ENCODE measurements at regions not wholly inside any gene's neighbourhood (a gene's known extent, or its start where the extent isn't known, plus 50 kb on each side); places are given as distances from the start of the nearest gene placed in this dataset.

DNA sequence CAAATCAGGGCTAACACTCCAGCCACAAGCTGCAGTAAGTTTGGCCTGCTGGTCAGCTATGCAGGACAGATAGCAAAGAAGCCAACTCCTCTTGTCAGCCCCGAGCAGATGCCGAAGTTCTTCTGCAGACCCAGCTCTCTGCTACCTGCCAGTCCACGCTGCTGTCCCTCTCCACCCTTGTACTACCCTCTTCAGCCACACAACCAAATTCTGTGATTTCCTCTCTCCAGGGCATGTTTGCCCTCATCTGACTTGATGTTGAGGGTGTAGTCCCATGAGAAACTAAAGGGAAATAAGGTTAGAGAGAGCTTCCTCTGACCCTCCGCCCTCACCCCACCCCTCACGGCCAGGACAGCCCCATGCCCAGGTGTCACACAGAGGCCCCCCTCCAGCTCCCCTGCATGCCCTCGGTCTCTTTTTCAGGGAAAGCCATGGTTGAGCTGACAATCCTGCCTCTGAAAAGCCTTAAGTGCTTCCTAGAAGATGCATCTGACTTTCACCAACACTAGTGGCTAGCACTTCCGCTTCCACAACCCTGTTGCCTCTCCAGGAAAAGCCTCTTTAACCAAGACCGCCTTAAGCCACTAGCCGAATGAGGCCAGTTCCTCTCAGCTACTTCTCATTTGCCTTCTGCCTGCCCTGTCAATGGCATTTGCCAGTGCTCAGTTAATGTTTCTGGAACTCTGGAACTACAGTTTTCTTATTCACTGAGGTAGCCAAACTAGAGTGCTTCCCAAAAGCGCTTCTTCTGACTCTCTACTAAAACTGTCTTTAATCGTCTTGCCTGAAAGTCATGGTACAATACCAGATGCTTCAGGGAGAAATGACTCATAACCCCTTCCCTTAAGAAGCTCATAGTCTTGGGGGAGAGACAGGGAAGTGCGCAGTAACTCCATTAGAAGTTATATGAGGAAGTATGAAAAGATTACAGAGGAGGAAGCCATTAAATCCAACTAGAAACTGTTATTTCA is 300.4 kb upstream of the STT3B start:
- no peak for DNase-seq

DNA sequence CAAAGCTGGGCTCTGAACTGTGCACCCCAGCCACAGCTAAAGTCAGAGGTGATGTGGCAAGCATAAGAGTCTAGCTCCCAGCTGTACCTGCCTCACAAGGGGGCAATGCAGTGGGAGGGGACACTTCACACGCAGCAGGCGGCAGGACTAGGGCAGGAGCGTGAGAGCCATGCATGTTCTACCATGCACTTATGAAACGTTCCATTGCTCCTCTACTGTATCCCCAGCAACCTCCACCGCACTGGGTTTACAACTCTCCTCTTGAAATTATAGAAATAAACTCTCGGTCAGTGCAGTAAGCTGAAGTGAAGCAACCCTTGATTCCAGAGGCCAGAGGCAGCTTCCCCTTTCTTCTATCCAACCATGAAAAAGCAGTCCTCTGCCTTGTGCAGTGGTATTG is 298.6 kb upstream of the STT3B start:
- no peak for DNase-seq

DNA sequence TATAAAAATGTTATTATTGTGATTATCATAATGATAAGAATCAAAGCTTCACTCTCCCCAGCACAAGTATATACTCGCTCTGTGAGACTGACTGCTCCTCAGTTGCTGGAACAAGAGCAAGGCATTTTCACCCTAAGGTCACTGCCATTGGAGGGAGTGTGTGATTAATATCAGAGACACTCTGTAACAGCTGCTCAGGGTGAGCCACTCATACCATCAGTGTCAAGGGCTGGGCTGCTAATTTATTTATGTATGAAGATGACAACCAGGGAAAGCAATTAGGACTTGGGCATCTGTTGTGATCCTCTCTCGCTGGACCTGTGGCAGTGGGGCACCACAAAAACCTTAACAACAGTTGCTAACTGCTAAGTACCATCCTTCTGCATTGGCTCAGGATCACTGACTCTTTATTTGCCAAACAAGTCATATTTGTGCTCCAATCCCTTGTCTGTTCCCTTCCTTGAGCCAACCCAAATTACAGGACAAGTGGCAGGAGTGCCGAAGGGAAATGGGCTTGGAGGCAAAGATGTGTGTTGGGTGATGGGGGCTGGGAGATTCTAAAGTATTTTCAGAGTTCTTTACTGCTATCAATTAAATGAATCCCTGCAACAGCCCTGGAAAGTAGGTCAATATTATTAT is 297.5 kb upstream of the STT3B start:
- DNase-seq = no peak

DNA sequence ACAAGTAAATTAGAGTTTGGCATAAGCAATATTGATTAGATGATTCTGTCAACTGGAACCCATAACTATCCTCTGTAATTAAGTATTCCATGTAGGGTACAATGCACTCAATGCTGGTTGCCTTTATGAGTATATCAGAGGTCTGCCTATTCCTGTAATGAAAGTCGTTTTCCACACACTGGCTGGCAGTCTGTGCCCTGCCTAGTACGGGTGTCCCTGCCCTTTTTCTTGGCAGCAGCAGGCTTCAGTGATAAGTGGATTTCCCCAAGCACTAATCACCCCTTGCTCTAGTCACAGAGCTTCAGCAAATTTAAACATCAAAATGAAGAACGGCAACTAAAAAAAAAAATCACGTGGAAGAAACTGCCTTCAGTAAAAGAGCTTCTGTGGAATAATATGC is 294.8 kb upstream of the STT3B start:
- no peak for DNase-seq

DNA sequence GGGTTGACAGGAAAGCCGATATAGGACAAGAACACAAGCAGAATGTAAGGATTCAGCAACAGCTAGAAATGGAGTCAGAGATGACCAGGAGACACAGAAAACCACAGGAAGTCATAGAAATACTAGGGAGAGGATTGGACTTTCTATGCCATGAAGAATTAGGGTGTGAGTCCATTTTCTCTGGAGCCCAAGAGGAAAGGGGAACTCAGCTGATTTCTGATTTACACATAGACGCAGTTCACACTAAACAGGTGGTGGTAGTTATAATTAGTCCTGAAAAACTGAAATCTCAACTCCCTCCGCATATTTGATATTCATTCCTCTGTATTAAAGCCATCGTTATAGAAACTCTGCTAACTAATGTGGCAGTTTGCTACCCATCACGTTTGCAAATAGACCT is 292.7 kb upstream of the STT3B start:
- no peak for DNase-seq

DNA sequence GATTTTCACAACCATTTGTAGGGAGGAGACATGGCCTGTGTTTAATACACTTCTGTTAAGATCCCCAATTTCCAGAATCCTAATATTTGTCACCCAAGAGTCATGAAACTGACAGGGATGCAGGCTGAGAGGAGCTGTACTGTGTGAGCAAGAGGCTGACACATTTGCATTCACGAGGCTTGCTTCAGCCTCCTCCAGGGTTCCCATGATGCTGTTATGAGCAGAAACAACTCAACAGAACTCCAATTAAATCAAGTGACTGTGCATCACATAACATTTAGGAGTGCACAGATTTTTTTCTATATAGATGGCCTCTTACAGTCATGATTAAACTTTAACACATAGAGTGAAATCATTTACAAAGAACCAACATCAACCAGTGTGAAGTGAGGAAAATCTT is 292.3 kb upstream of the STT3B start:
- no peak for DNase-seq

DNA sequence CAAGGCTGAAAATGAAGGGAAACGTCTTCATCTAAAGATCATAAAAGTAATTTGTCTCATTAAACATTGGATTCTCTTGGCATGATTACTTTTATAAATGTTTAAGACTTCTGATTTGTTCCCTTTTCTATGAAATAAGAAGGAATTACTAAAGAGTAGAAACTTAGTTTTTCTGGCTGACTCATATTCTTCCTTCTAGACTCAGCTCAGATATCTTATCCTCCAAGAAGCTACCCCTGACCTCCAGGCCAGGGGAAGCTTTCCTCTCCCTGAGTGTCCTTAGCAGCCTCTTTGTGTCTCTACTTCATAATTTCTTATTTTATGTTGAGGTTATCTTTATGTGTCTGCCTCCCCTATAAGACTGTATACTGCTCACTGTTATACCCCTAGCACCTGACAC is 291.9 kb upstream of the STT3B start:
- no peak for DNase-seq

DNA sequence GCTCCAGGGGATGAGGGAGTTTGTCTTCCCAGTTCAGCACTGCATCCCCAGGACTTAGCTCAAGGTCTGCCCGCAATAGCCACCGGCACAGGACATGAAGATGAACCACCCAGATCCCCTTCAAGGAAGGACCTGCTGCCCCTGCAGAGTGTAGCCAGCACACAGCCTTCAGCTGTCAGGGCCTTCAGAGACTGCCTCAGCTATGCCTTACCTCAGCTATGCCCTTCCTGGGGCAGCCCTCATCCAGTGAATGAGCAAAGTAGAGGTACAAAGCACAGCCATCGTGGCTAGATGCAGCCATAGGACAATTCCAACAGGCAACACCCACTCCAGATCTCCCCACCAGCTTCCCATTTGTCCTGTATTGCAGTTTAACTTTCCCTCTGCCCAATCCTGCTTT is 291.2 kb upstream of the STT3B start:
- DNase-seq = no peak

DNA sequence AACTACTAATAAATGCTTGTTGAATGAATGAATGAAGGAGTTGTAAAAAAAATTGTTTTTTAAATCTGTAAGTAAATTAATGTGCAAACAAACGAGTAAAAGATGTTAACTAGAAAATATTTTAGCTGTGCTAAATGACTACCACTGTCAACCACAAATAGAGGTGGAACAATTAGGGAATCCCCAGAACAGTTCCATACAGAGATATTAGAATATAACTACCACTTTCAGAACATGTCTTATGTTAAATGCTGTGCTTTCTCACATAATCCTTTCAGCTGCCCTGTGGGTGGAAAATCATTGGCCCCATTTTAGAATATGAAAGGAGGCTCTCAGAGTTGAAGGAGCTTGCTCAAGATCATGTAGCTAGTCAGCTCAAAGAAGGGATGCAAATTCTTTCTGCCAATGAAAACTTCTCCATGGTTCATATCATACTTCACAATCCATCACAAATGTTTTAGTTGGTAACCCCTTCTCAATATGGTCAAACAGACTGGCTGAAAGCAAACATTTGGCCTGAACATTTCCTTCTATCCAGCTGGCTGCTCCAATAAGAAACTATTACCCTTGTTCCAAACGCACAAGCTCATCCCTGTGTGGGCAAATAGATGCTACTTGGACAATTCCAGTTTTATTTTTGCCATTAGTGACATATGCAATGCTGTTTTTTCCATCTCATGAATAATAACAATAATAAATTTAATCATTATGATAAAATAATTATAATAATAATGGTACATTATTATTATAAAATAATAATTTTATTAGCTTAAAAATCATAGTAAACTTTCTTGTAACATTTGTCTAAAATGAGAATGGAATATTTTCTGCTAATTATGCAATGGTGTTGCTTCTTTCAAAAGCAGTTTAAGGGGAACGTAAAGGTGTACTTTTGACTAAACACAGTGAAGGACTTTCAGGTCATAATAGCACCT is 290.4 kb upstream of the STT3B start:
- DNase-seq = no peak

DNA sequence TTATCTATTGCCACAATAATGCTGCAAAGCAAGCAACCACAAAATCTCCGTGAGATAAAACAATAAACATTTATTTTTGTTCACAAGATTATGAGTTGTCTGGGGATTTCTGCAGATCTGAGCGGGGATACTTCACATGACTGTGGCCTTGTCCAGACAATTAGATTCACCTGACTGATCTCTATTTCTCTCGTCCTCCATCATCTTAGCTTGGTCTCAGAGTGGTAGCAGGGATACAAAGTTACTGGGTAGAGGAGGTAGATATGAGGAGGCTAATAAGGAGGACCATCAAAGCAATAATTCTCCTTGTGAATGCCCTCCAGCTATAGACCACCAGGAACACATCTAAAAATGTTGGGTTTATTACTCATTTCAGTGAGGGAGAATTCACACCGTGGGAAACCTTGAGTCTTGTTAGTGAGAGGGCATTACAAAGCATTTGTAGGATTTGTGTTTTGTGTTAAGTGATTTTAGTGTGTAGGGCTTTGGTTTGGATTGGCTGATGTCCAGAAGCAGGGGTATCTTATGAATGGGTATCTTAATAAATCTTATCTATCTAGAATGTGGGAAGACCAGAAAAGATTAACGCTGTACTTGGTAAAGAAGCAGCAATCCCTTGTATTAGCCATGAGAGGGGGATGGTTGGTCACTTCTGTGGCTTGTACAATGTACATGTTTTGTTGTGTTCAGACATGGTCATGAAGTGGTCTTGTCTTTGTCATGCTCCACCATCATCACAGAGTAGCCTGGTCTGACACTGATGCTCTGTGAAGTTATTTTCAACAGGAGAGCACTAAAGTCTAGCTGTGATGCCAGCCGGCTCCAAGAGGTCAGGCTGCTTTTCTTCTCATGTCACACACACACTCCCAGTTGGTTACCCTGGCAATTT is 287.6 kb upstream of the STT3B start:
- no peak for DNase-seq

DNA sequence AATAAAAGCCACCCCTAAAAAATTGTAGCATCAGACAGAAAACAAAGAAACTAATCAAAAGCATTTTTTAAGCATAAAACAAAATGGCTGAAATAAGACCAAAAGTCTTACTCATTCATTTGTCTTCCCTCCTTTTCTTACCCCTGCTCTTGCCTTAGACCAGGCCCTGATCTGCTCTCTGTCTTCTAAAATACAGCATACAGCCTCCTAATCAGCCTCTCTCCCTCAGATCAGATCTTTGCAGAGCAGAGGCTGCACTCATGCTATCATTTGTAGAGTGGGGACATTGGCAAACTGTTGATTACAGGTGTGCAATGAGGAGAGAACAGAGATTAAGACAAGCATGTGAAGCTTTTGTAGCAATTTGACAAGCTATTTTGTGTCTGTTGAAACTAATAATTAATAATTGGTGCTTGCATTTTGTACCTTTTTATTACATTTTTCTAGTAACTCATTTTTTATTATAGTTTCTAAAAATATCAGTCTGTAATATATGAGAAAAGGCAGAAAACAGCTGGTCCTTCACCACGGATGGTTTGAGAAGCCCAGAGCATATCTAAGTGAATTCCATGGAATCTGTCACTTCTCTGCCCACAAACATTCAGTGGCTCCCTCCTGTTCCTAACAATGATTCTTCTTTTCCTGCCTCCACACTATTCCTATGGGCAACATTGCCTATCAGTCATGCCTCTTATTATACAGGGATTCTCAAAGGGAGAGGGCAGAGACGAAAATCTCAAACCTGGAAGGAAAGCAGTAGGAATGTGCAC is 286.2 kb upstream of the STT3B start:
- no peak for DNase-seq

DNA sequence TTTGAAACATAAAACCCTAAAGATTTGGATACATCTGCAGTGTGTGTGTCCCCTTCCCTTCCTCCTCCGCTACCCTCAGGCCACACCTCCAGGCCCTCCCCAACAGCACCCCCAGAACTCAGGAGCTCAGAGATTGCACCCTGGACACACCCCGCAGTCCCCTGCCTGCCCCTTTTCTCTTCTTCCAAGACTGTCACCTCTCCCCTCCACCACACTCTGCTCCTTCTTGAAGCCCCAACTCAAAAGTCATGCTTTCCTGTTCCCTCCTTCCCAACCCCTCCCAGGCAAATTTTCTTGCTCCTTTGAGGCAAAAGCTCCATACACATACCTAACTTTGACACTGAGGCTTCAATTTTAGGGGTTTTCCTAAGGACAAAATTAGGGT is 285.7 kb upstream of the STT3B start:
- no peak for DNase-seq

DNA sequence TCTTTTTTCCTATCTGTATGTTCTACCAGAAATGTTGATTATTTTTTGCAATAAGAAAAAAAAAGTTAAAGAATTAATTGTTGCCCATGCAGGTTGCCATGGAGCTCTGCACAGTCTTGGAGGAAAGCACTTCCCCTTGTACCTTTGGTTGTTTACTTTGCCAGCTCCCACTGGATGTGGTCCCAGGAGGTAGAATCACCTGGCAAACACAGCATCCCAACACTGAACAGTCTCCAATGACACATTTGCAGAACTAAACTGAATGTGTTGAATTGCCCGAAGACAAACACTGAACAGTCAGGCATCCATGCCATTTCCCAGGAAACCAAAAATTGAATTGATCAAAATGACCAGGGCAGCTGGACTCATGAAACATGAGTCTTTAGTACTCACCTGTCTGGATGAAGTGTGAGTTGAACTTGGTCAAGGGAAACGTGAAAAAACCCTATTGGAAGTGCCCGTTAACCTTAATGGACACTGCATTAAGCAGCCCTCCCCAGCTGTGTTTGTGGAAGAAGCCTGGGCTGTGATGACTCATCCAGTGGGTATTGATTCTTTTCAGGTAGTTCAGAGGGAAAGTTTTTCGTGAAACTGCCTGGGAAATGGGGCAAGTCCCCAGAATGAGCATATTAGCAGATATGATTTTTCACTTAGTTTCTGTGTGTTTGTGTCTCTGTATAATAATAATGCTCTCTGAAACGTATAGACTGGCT is 284.7 kb upstream of the STT3B start:
- DNase-seq = no peak

DNA sequence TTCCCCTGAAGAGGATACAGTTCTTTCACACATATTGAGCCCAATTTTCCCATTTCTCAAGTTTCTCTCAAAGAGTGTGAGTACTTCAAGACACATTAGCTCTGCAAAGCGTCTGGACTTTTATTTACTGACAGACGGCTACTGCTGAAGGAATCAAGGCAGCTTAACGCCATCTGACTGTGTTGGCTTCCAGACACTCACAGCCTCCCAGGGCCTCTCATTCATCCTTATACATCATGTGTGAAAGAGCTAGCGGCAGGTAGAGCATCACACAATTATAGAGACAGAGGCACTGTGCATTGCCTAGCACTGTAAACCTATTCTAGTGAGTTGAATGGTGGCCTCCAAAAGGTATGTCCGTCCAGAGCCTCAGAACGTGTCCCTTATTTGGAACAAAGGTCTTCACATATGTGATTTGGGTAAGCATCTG is 284.1 kb upstream of the STT3B start:
- DNase-seq = no peak

DNA sequence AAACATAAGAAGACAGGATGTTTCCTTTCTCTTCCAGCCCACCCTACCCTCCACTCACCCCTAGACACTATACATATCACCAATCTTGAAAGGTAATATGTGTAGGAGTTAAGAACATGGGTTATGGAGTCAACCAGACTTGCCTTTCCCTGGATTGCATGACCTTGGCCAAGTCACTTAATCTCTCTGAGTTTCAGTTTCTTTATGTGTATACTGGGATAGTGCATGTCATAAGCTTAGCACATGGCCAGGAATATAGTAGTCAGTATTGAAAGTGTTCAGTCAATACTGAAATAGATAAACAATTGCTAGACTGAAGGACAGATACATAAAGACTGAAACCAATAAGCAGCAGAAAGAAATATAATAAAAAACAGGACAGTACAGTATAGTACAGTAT is 283.2 kb upstream of the STT3B start:
- DNase-seq = no peak

DNA sequence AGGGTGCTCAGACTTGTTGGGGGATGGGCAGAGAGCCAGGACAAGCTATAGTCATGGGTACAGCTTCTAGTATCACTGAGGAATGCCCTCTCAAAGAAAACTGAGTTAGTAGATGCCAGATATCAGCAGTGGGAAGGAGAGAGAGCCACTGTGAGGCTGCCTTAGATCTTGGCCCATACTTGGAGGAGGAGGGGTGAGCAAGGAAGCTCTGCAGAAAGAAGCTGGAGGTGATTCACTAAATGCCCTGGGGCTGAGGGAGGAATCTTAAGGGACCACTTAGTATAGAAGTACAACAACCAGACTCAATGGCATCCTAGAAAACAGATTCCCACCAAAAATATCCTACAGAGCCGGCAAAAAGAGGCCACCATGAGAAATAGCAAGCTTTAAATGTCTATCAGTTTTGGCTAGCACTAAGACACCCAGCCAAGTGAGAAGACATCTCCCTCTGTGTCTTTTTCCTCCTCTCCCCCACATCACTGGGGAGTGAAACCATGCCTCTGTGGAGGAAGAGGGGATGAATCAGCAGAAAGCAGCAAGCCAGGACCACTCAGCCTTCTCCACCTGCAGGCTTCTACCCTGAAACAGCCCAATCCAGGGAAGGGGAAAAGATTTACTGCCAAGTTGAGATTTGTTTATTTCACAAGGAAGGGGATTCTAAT is 282.5 kb upstream of the STT3B start:
- DNase-seq = no peak

DNA sequence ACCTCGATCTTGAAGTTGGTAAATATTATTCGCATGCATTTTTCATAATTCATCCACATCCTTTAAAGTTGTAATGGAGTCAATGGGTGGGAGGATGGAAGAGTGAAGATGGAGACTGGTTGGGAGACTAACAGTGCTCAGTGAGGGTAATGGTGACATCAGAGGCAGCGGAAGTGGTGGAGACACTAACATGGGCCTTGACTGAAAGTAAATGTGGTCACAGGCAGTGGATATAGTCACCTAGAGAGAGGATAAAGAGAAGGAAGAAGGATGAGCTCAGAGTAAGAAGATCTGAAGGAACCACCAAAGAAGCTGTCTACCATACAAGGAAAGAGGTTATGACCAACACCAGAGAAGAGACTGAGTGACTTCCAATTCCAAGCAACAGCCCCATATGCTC is 281.6 kb upstream of the STT3B start:
- no peak for DNase-seq

DNA sequence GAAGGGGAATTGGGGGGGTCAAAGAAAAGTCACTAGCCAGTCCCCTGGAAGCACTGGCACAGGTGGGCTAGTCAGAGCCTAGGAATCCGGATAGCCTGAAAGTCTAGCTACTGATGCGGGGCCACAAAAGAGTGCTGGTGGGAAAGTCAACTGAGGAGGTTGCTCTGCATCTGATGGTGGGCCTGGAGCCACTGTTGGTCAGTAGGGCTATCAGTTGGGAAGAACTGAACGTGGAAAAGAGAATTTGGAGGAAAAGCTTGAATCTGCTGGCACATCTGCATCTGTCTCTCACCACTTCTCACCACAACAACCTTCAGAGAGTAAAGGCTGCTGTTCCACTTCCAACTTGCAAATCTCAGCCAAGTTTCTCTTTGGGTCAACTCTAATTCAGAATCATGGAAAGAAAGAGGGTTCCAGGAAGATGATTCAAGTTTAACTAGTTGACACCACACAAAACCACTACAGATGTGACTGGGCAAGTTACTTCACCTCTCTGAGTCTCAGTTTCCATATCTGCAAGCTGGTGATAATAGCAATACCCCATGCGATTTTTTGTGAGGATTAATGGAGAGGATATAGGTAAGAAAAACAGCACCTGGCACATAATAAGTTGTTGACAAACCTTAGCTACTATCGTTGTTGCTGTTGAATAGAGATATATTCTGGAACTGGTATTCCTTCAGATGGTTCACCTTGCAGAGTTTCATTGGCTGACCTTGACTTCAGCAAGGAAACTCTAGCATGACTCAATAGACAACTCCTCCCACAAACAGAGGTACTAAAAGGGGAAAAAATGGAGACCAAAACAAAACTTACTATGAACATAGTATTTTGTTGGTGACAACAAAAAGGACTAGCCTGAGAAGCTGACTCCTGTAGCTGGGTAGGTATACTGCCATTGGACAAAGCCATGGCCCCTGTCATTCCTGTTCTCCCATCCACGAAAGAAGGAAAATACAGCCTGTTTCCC is 280.2 kb upstream of the STT3B start:
- DNase-seq = no peak

DNA sequence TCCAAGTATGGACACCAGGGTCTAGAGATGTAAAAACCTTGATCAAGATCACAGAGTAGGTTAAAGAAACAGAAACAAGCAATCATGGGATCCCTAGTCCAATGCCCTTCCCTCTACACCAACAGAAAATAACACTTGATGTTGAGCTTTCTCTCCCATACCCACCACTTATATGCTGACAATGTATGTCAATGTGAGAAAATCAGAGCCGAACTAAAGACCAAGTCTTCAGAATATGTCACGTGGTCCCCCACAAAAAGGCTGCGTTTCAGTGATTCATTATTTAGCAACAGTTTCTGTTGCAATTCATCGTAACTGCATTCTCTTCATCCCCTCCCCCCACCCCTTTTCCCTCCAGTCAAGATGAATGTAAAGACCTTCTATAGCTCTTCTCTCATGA is 278.9 kb upstream of the STT3B start:
- DNase-seq = no peak

Data from activated CD4-positive, alpha-beta T cell treated with anti-CD3 and anti-CD28 coated beads, Interleukin-2, amount 50 U/mL, for 4 hours (primary cell).